ENCODE measurements at regions not wholly inside any gene's neighbourhood (a gene's known extent, or its start where the extent isn't known, plus 50 kb on each side); places are given as distances from the start of the nearest gene placed in this dataset.
"Not testable (repeated sequence)": the region's sequence is repeated elsewhere in the genome, so short reads cannot be mapped to it uniquely, and the experiment has no call there.

- DNase-seq (ENCODE audit: low read depth in 2 of 2) = not testable (repeated sequence)
Observed at GRCh38 chr2:95725677-95726076, 133.9 kb downstream of the TRIM43 start.

- not testable (repeated sequence) for DNase-seq (ENCODE audit: low read depth in 2 of 2)
Observed at GRCh38 chr2:95727420-95727819, 135.6 kb downstream of the TRIM43 start.

GRCh38 chr2:95728878-95729596 lies 137.2 kb downstream of the TRIM43 start:
- DNase-seq (ENCODE audit: low read depth in 2 of 2) = peak; percentile 66 to 77

GRCh38 chr2:95729597-95729955 lies 137.8 kb downstream of the TRIM43 start:
- no peak for DNase-seq (ENCODE audit: low read depth in 2 of 2)

GRCh38 chr2:95730813-95731212 lies 139.0 kb downstream of the TRIM43 start:
- DNase-seq (ENCODE audit: low read depth in 2 of 2) = no peak

GRCh38 chr2:95734976-95735890 lies 143.4 kb downstream of the TRIM43 start:
- no peak for DNase-seq (ENCODE audit: low read depth in 2 of 2)

- DNase-seq (ENCODE audit: low read depth in 2 of 2) = no peak
Observed at GRCh38 chr2:95738301-95738700, 146.5 kb downstream of the TRIM43 start.

- not testable (repeated sequence) for DNase-seq (ENCODE audit: low read depth in 2 of 2)
Observed at GRCh38 chr2:95752126-95752525, 160.3 kb downstream of the TRIM43 start.

GRCh38 chr2:95753812-95754211 lies 162.0 kb downstream of the TRIM43 start:
- DNase-seq (ENCODE audit: low read depth in 2 of 2) = not testable (repeated sequence)

- DNase-seq (ENCODE audit: low read depth in 2 of 2) = not testable (repeated sequence)
Observed at GRCh38 chr2:95754213-95754612, 162.4 kb downstream of the TRIM43 start.

- not testable (repeated sequence) for DNase-seq (ENCODE audit: low read depth in 2 of 2)
Observed at GRCh38 chr2:95754819-95755563, 163.2 kb downstream of the TRIM43 start.

- not testable (repeated sequence) for DNase-seq (ENCODE audit: low read depth in 2 of 2)
Observed at GRCh38 chr2:95755956-95756669, 164.3 kb downstream of the TRIM43 start.

- DNase-seq (ENCODE audit: low read depth in 2 of 2) = no peak
Observed at GRCh38 chr2:95757988-95758387, 166.2 kb downstream of the TRIM43 start.

- no peak for DNase-seq (ENCODE audit: low read depth in 2 of 2)
Observed at GRCh38 chr2:95759481-95760246, 167.9 kb downstream of the TRIM43 start.

GRCh38 chr2:95760806-95761525 lies 169.2 kb downstream of the TRIM43 start:
- DNase-seq (ENCODE audit: low read depth in 2 of 2) = no peak

GRCh38 chr2:95761556-95761955 lies 169.8 kb downstream of the TRIM43 start:
- DNase-seq (ENCODE audit: low read depth in 2 of 2) = no peak

- DNase-seq (ENCODE audit: low read depth in 2 of 2) = not testable (repeated sequence)
Observed at GRCh38 chr2:95762023-95763021, 170.5 kb downstream of the TRIM43 start.

- DNase-seq (ENCODE audit: low read depth in 2 of 2) = not testable (repeated sequence)
Observed at GRCh38 chr2:95763074-95763473, 171.3 kb downstream of the TRIM43 start.

Data from dermis microvascular lymphatic vessel endothelial cell (primary cell).